ENCODE measurements at regions not wholly inside any gene's neighbourhood (a gene's known extent, or its start where the extent isn't known, plus 50 kb on each side); places are given as distances from the start of the nearest gene placed in this dataset.

DNA sequence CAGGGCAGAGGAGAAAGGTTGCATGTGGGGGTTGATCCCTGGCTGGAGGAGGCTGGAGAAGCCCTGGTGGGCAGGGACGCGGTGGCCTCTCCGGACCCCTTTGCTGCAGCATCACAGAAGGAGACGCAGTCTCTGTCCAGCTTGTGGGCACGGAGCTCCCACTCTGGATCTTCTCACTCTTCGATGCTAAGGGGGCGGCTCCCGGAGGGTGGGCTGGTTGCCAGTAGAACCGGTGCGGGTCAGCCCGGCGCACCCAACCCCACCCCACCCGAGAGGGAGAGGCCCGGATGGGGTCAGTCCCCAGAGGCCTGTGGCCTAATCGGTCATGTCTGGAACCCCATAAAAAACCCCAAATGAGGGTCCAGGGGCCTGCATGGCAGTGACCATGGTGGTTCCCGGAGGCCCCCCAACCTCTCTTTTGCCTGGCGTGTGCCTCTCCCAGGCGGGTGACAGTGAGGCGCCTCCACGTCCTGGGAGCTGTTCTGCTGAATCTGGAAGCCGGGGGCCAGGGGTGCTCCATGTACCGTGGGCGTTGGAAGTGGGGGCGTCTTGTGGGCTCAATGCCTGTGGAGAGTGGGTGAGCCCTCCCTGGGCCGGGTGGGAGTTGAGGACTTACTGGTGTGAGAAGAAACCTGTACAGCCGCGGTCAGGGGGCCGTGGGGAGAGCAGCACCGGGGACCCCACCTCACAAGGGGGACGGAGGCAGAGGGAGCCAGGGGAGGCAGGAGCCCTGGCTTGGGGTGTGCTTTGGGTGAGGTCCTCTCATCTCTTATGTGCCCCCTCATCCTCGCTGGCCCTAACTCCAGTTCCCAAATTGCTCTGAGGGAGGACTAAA lies 79.6 kb downstream of the RTP5 start:
- no peak for DNase-seq (ENCODE audit: extremely low spot score)
- TF ChIP-seq, protein P1, sequence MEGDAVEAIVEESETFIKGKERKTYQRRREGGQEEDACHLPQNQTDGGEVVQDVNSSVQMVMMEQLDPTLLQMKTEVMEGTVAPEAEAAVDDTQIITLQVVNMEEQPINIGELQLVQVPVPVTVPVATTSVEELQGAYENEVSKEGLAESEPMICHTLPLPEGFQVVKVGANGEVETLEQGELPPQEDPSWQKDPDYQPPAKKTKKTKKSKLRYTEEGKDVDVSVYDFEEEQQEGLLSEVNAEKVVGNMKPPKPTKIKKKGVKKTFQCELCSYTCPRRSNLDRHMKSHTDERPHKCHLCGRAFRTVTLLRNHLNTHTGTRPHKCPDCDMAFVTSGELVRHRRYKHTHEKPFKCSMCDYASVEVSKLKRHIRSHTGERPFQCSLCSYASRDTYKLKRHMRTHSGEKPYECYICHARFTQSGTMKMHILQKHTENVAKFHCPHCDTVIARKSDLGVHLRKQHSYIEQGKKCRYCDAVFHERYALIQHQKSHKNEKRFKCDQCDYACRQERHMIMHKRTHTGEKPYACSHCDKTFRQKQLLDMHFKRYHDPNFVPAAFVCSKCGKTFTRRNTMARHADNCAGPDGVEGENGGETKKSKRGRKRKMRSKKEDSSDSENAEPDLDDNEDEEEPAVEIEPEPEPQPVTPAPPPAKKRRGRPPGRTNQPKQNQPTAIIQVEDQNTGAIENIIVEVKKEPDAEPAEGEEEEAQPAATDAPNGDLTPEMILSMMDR (IDR thresholded peaks at IDR 0.05; ENCODE audit: control extremely low read depth, extremely low read depth, low read depth, missing control alignments), result no peak
- ChIA-PET CTCF (no interaction called here), POLR2A (no interaction called here)

DNA sequence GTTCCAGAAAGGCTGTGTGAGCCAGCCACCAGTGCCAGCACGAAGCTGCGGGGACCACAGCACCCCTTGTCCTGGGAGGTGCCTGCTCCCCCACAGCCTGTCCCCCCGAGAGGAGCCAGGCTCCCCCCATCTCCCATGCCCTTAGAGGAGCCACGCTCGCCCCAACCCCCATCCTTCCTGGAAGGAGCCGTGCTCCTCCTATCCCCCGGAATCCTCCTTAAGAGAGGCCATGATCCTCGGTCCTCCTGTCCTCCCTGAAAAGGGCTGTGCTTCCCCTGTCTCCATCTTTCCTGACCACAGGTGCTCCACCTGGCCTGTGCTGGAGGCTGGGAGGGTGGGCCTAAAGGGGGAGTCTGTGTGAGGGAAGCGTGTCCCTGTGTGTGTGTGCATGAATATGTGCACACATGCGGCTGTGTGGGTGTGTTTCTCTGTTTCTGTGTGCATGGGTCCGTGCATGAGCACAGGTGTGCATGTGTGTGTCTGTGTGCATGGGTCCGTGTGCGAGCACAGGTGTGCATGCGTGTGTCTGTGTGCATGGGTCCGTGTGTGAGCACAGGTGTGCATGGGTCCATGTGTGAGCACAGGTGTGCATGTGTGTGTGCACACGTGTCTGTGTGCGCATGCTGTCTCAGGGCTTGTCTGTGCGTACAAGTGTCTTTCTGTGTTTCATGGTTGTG lies 80.3 kb downstream of the RTP5 start:
- POLR2A ChIA-PET, result no interaction called here
- no peak for DNase-seq (ENCODE audit: extremely low spot score)
- TF ChIP-seq, protein P1 (IDR thresholded peaks at IDR 0.05; ENCODE audit: control extremely low read depth, extremely low read depth, low read depth, missing control alignments), result no peak
- CTCF ChIA-PET, result no interaction called here

DNA sequence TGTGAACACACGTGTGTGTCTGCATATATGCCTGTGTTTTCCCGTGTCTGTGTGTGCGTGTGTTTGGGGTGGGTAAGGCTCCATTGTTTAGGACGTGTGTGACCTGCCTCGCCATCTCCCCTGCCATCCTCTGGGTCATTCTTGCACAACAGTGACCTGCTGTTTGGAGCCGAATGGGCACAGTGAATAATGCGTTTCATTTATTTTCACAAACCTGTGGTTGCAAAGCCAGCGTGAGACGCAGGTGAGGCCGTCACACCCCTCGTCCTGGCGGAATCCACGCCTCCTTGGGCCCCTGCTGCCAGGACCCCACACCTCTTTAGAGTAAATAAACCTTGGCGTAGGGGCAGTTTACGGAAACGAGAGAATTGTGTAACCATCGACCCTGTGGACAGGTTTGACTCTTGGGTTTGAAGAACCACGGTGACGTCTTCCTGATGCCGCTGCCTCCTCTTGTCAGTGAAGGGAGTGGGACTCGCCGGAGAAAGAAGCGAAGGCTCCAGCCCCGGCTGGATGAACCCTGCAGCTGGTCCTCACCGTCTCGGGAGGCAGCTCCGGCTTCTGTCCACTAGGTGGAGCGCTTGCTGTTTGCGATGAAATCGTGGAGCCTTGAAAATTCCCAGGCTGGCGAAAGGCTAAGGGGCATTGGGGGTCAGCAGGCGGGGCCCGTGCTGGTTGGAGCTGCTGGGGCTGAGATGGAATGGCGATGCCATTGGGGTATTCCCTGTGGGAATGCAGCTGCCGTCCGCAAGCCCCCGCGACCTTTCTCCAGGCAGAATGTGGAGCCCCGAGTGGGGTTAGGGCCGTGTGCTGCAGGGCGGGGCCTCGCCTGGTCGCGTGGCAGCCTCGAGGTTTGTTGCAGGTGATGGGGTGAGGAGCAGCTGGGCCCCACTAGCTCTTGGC lies 81.1 kb downstream of the RTP5 start:
- CTCF ChIA-PET, result interaction anchor here (0.6 to 1.8 kb wide), 14 partner anchors 9 to 109 kb away, joined by 3 to 19 read pairs (median 6); no protein-coding TSS in a partner anchor
- TF ChIP-seq, protein P1 (IDR thresholded peaks at IDR 0.05; ENCODE audit: control extremely low read depth, extremely low read depth, low read depth, missing control alignments), result peak; percentile 97
- POLR2A ChIA-PET, result no interaction called here
- DNase-seq (ENCODE audit: extremely low spot score), result peak; percentile 89

DNA sequence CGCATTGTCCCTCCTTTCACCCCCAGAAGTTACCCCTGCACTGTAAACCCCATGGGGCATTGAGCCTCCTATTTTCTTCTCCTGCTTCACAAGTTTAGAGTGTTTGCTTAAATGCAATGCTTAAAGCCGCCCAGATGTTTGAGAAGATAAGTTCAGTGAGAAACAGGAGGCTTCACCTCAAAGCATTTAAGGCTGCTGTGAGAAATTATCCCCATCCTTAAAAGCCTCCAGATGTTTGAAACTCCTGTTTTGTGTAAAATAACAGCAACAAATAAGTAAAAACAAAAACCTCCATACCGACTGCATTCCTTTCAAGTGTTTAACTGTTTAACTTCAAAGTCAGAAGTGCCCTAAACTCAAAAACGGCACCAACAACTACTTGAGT lies 81.8 kb downstream of the RTP5 start:
- TF ChIP-seq, protein P1 (IDR thresholded peaks at IDR 0.05; ENCODE audit: control extremely low read depth, extremely low read depth, low read depth, missing control alignments), result no peak
- ChIA-PET CTCF (interaction anchor here (1.0 to 1.8 kb wide), 13 partner anchors 9 to 109 kb away, joined by 3 to 19 read pairs (median 6); no protein-coding TSS in a partner anchor), POLR2A (no interaction called here)
- DNase-seq (ENCODE audit: extremely low spot score), result no peak

DNA sequence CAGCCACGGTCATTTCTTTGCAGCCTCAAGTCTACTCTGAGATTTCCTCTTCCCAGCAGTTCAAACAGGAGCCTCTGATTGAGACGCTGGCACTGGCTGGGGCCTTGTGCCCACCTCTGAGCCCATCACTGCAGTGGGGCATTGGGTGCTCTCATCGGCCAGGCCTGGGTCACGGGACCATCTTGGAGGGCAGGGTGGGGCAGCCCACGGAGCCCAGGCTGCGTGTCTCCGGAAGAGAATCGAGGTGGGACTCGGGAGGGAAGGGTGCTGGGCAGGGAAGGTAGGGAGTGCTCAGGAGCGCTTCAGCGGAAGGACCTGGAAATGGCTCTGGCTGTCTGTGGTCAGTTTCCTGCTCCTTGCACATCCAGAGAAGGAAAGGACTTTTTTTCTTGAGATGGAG lies 82.4 kb downstream of the RTP5 start:
- TF ChIP-seq, protein P1 (IDR thresholded peaks at IDR 0.05; ENCODE audit: control extremely low read depth, extremely low read depth, low read depth, missing control alignments), result no peak
- no peak for DNase-seq (ENCODE audit: extremely low spot score)
- ChIA-PET CTCF (interaction anchor here (1.1 to 1.8 kb wide), 6 partner anchors 8 to 62 kb away, joined by 3 to 19 read pairs (median 10); no protein-coding TSS in a partner anchor), POLR2A (no interaction called here)

DNA sequence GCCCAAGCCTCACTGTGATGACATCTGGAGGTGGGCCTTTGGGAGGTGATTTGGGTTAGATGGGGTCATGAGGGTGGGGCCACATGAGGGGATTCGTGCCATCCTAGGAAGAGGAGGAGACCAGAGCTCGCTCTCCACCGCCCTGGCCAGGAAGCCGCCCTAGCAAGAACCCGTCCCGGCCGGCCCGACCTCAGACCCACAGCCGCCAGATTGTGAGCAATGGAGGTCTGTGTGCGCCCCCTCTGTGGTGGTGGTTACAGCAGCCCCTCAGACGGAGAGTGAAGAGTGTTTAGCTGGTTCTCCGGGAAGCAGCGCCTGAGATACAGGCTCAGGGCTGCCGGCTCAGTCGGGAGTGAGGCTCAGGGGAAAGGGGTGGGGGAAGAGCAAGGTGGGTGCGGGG lies 83.3 kb downstream of the RTP5 start:
- CTCF ChIA-PET, result interaction anchor here (1.5 kb wide), 1 partner anchor 29 kb away, joined by 3 read pairs; no protein-coding TSS in a partner anchor
- POLR2A ChIA-PET, result no interaction called here
- DNase-seq (ENCODE audit: extremely low spot score), result no peak
- TF ChIP-seq, protein P1 (IDR thresholded peaks at IDR 0.05; ENCODE audit: control extremely low read depth, extremely low read depth, low read depth, missing control alignments), result no peak
